Kidney (tissue), 13 donors: ENCODE measurements at regions not wholly inside any gene's neighbourhood (a gene's known extent, or its start where the extent isn't known, plus 50 kb on each side); places are given as distances from the start of the nearest gene placed in this dataset.

Source experiments
- DNase-seq, 5 donors: peaks; one replicate each; pipeline ENCODE4 v3.0.0-alpha.2; 2013 to 2020
- FAIRE-seq: peaks from 2 replicates; lab custom pipeline; 2012; peaks lifted over from hg19 to GRCh38; lab: Jason Lieb, UNC
- H3K27ac ChIP-seq, 2 donors: one replicate each; pipeline ENCODE4 v1.7.0; 2013; ENCODE audit warnings: low read depth in 2 of 2, low read length in 2 of 2, inconsistent platforms in 1 of 2
- H3K27me3 ChIP-seq: one replicate; pipeline ENCODE4 v1.7.1; 2013; ENCODE audit warnings: low read length, inconsistent platforms; ENCODE audit not compliant: control insufficient read depth, insufficient read depth
- H3K36me3 ChIP-seq, 3 donors: one replicate each; pipeline versions ENCODE4 v1.7.0 to v1.7.1; 2013; ENCODE audit warnings: low read length in 3 of 3, control low read depth in 1 of 3, inconsistent platforms in 1 of 3; ENCODE audit not compliant: insufficient read depth in 3 of 3, control insufficient read depth in 2 of 3
- H3K4me1 ChIP-seq, 3 donors: one replicate each; pipeline versions ENCODE4 v1.7.0 to v1.7.1; 2013; ENCODE audit warnings: low read length in 3 of 3, inconsistent platforms in 1 of 3, low read depth in 1 of 3; ENCODE audit not compliant: control insufficient read depth in 2 of 3, insufficient read depth in 2 of 3
- H3K4me3 ChIP-seq, 3 donors: one replicate each; pipeline versions ENCODE4 v1.7.0 to v1.8.1; 2013; ENCODE audit warnings: low read length in 3 of 3, control low read depth in 1 of 3, inconsistent platforms in 1 of 3
- H3K9ac ChIP-seq, 3 donors: one replicate each; pipeline versions ENCODE4 v1.7.0 to v1.7.1; 2013; ENCODE audit warnings: low read length in 3 of 3, control low read depth in 1 of 3, inconsistent platforms in 1 of 3
- H3K9me3 ChIP-seq, 3 donors: one replicate each; pipeline versions ENCODE4 v1.7.0 to v1.7.1; 2013; ENCODE audit warnings: low read length in 3 of 3, control low read depth in 1 of 3, inconsistent platforms in 1 of 3; ENCODE audit not compliant: control insufficient read depth in 2 of 3, insufficient read depth in 1 of 3
- CTCF ChIP-seq: IDR thresholded peaks from 3 replicates; pipeline ENCODE4 v1.5.1; 2012; ENCODE audit warnings: mild to moderate bottlenecking, moderate library complexity, borderline replicate concordance; ENCODE audit not compliant: insufficient read depth; ENCODE audit errors: extremely low read depth
- intact Hi-C: fragments of 100-400 bp; cut with DNase I; formaldehyde crosslinking; loops from one replicate; pipeline ENCODE4 v1.11.1; 2022
- donor health status: control.
- donor health status: control.
- donor health status: control.
- donor health status: control.
- donor health status: control.
- donor health status: DM: yes; HTN: yes; CAD: no.
- donor health status: Normal renal cell carcinoma (clear cell type).

GRCh38 chr4:11912886-11913285 lies 484.2 kb upstream of the HS3ST1 start:
- DNase-seq (no peak), FAIRE-seq (no peak)
- H3K27me3 ChIP-seq, result no peaks in the 10 kb centered on the region
- no peak overlapping the region for H3K9ac ChIP-seq
- no peak for TF ChIP-seq CTCF
- H3K36me3 ChIP-seq, result no peaks in the 10 kb centered on the region
- intact Hi-C loops, result no loop called here
- H3K27ac ChIP-seq, result no peak overlapping the region
- H3K4me3 ChIP-seq, result no peak overlapping the region
- H3K4me1 ChIP-seq, result no peaks in the 10 kb centered on the region
- H3K9me3 ChIP-seq, result no peaks in the 10 kb centered on the region

- Histone ChIP-seq H3K27me3 (no peaks in the 10 kb centered on the region), H3K36me3 (no peaks in the 10 kb centered on the region), H3K9me3 (no peaks in the 10 kb centered on the region), H3K4me3 (no peak overlapping the region), H3K4me1 (no peaks in the 10 kb centered on the region), H3K9ac (no peak overlapping the region), H3K27ac (no peak overlapping the region)
- FAIRE-seq (no peak), DNase-seq (no peak)
- intact Hi-C loops, result no loop called here
- TF ChIP-seq CTCF, result no peak
Measured at GRCh38 chr4:11910812-11911211, 482.1 kb upstream of the HS3ST1 start.

- Histone ChIP-seq H3K36me3 (no peaks in the 10 kb centered on the region), H3K27ac (no peak overlapping the region), H3K27me3 (no peaks in the 10 kb centered on the region), H3K9me3 (no peaks in the 10 kb centered on the region), H3K4me1 (no peaks in the 10 kb centered on the region), H3K9ac (no peak overlapping the region), H3K4me3 (no peak overlapping the region)
- DNase-seq (no peak), FAIRE-seq (no peak)
- intact Hi-C loops, result no loop called here
- no peak for TF ChIP-seq CTCF
Measured at GRCh38 chr4:11908712-11909111, 480.0 kb upstream of the HS3ST1 start.

GRCh38 chr4:11908205-11908604 lies 479.5 kb upstream of the HS3ST1 start:
- no peaks in the 10 kb centered on the region for H3K4me1 ChIP-seq
- no peak for TF ChIP-seq CTCF
- DNase-seq, result no peak
- no peaks in the 10 kb centered on the region for H3K36me3 ChIP-seq
- H3K9me3 ChIP-seq, result no peaks in the 10 kb centered on the region
- no peak for FAIRE-seq
- no peak overlapping the region for H3K27ac ChIP-seq
- no peak overlapping the region for H3K9ac ChIP-seq
- no peaks in the 10 kb centered on the region for H3K27me3 ChIP-seq
- intact Hi-C loops, result no loop called here
- H3K4me3 ChIP-seq, result no peak overlapping the region
